Astrocyte of the spinal cord (primary cell): ENCODE measurements at regions not wholly inside any gene's neighbourhood (a gene's known extent, or its start where the extent isn't known, plus 50 kb on each side); places are given as distances from the start of the nearest gene placed in this dataset.
A peak's percentile ranks its signal among the peaks of the same experiment; 100 is the strongest.

Experiments
- DNase-seq: peaks from one replicate; pipeline ENCODE4 v3.0.0; 2011; ENCODE audit warnings: low read depth, low spot score
- H3K4me3 ChIP-seq: 2 replicates; pipeline ENCODE4 v1.5.1; 2011; ENCODE audit warnings: low read depth, mild to moderate bottlenecking, low read length, moderate library complexity
- CTCF ChIP-seq: IDR thresholded peaks from 2 replicates; pipeline ENCODE4 v1.5.1; 2012; ENCODE audit warnings: low read depth, mild to moderate bottlenecking, low read length, inconsistent platforms
- in situ Hi-C: cut with HindIII; loops from 2 replicates; pipeline ENCODE4 v1.10.0; 2017; ENCODE audit warnings: low sequenced_read_pairs

- DNase-seq: no peak
- in situ Hi-C loops: no loop called here
- H3K4me3 ChIP-seq: peak overlapping the region; percentile 47
- TF ChIP-seq CTCF: no peak
Observed at GRCh38 chr15:31871166-31871886, 159.0 kb upstream of the CHRNA7 start.

GRCh38 chr15:31871887-31872281 is 158.4 kb upstream of the CHRNA7 start:
- in situ Hi-C loops: no loop called here
- no peak for TF ChIP-seq CTCF
- H3K4me3 ChIP-seq: no peak overlapping the region
- no peak for DNase-seq

GRCh38 chr15:31887246-31887645 is 143.1 kb upstream of the CHRNA7 start:
- in situ Hi-C loops: no loop called here
- DNase-seq: no peak
- no peak for TF ChIP-seq CTCF
- H3K4me3 ChIP-seq: no peak overlapping the region

- no peak for DNase-seq
- in situ Hi-C loops: no loop called here
- TF ChIP-seq CTCF: no peak
- no peak overlapping the region for H3K4me3 ChIP-seq
Observed at GRCh38 chr15:31892513-31892912, 137.8 kb upstream of the CHRNA7 start.

GRCh38 chr15:31893780-31894179 is 136.5 kb upstream of the CHRNA7 start:
- in situ Hi-C loops: no loop called here
- no peak for TF ChIP-seq CTCF
- DNase-seq: no peak
- H3K4me3 ChIP-seq: no peak overlapping the region

GRCh38 chr15:31897746-31898145 is 132.6 kb upstream of the CHRNA7 start:
- no peak for DNase-seq
- no peak overlapping the region for H3K4me3 ChIP-seq
- no peak for TF ChIP-seq CTCF
- in situ Hi-C loops: no loop called here
